B cell (primary cell): ENCODE measurements at regions not wholly inside any gene's neighbourhood (a gene's known extent, or its start where the extent isn't known, plus 50 kb on each side); places are given as distances from the start of the nearest gene placed in this dataset.

Source experiments
- ATAC-seq: fragments of 200-7000 bp; cut with Tn5 transposase; one replicate; pipeline ENCODE4 v1.10.0; 2021; ENCODE audit warnings: low read depth, mild to moderate bottlenecking, moderate number of reproducible peaks, moderate library complexity
- CTCF ChIA-PET: fragments of 350-600 bp; sonication (Branson Sonifier 250); formaldehyde crosslinking; loops from one replicate; lab custom pipeline; 2021; ENCODE audit warnings: antibody characterized with exemption, inconsistent platforms; lab: Charles Lee
- POLR2A ChIA-PET: fragments of 350-600 bp; sonication (Branson Sonifier 250); formaldehyde crosslinking; loops from one replicate; lab custom pipeline; 2021; ENCODE audit warnings: antibody characterized with exemption; lab: Charles Lee
- DNase-seq: peaks from one replicate; pipeline ENCODE4 v3.0.0; 2013
- H2AFZ ChIP-seq: 2 replicates; pipeline ENCODE4 v1.6.1; 2012; ENCODE audit warnings: mild to moderate bottlenecking, low read depth, low read length; ENCODE audit not compliant: insufficient read depth, poor library complexity, severe bottlenecking
- H3K27ac ChIP-seq, 2 donors: 1 replicate in 1 of 2; 2 replicates in 1 of 2; pipeline ENCODE4 v1.5.1; 2012 to 2013; ENCODE audit warnings: low read length in 2 of 2, mild to moderate bottlenecking in 2 of 2, moderate library complexity in 1 of 2
- H3K27me3 ChIP-seq, 4 experiments: fragments of 200-600 bp in 1 of 4; sonication (generic) in 1 of 4; replicated peaks in 1 of 4; 1 replicate in 2 of 4; 2 replicates in 2 of 4; pipeline versions ENCODE4 v1.6.1 to v1.7.0; 2013 to 2016; ENCODE audit warnings: low read length in 3 of 4, mild to moderate bottlenecking in 2 of 4, mixed read lengths in 1 of 4, moderate library complexity in 1 of 4; ENCODE audit not compliant: insufficient read depth in 4 of 4, control insufficient read depth in 3 of 4; ENCODE audit errors: control extremely low read depth in 1 of 4
- H3K36me3 ChIP-seq, 2 experiments: replicated peaks in 1 of 2; 1 replicate in 1 of 2; 2 replicates in 1 of 2; pipeline versions ENCODE4 v1.6.1 to v1.7.1; 2013; ENCODE audit warnings: low read length in 1 of 2; ENCODE audit not compliant: insufficient read depth in 2 of 2, control insufficient read depth in 1 of 2; ENCODE audit errors: control extremely low read depth in 1 of 2, extremely low read depth in 1 of 2
- H3K4me1 ChIP-seq, 2 donors: fragments of 200-600 bp in 1 of 2; sonication (generic) in 1 of 2; 1 replicate in 1 of 2; 2 replicates in 1 of 2; pipeline versions ENCODE4 v1.5.1 to v1.6.1; 2013 to 2017; ENCODE audit warnings: low read length in 2 of 2; ENCODE audit not compliant: control insufficient read depth in 2 of 2, insufficient read depth in 2 of 2
- H3K4me2 ChIP-seq: replicated peaks from 2 replicates; pipeline ENCODE3; 2012; ENCODE audit warnings: mild to moderate bottlenecking, low read depth, low read length; ENCODE audit not compliant: poor library complexity, severe bottlenecking
- H3K4me3 ChIP-seq, 5 experiments: fragments of 200-600 bp in 1 of 5; sonication (generic) in 1 of 5; 1 replicate in 3 of 5; 2 replicates in 2 of 5; pipeline versions ENCODE4 v1.5.1 to v1.7.0; 2011 to 2016; ENCODE audit warnings: low read length in 4 of 5, mild to moderate bottlenecking in 4 of 5, low read depth in 2 of 5, control low read depth in 1 of 5, moderate library complexity in 1 of 5; ENCODE audit not compliant: insufficient read depth in 1 of 5; ENCODE audit errors: control extremely low read depth in 1 of 5, extremely low read depth in 1 of 5
- H3K79me2 ChIP-seq: fragments of 200-600 bp; sonication (generic); one replicate; pipeline ENCODE4 v1.6.0; 2016; ENCODE audit warnings: low read length; ENCODE audit not compliant: control insufficient read depth, insufficient read depth
- H3K9ac ChIP-seq: fragments of 200-600 bp; sonication (generic); 2 replicates; pipeline ENCODE4 v1.6.1; 2017; ENCODE audit warnings: mild to moderate bottlenecking, low read length, moderate library complexity
- H3K9me3 ChIP-seq, 3 donors: one replicate each; pipeline versions ENCODE4 v1.6.1 to v1.7.1; 2013; ENCODE audit warnings: low read length in 2 of 3; ENCODE audit not compliant: control insufficient read depth in 2 of 3, insufficient read depth in 1 of 3; ENCODE audit errors: control extremely low read depth in 1 of 3
- H4K20me1 ChIP-seq: 2 replicates; pipeline ENCODE4 v1.6.0; 2012; ENCODE audit warnings: mild to moderate bottlenecking, low read length; ENCODE audit not compliant: insufficient read depth, control insufficient read depth, poor library complexity, severe bottlenecking
- H3K27ac Mint-ChIP-seq: one replicate; pipeline ENCODE4 v1.8.0; 2021; ENCODE audit warnings: mixed read lengths
- H3K27me3 Mint-ChIP-seq: one replicate; pipeline ENCODE4 v1.8.0; 2021; ENCODE audit warnings: mixed read lengths
- H3K4me1 Mint-ChIP-seq: one replicate; pipeline ENCODE4 v1.8.0; 2021; ENCODE audit warnings: mixed read lengths
- H3K4me3 Mint-ChIP-seq: one replicate; pipeline ENCODE4 v1.8.0; 2021; ENCODE audit warnings: mixed read lengths
- H3K9me3 Mint-ChIP-seq: one replicate; pipeline ENCODE4 v1.8.0; 2022; ENCODE audit warnings: mixed read lengths; ENCODE audit not compliant: insufficient read depth
- EZH2 ChIP-seq: IDR thresholded peaks from 2 replicates; pipeline ENCODE4 v1.6.1; 2012; ENCODE audit warnings: borderline replicate concordance, low read depth, mild to moderate bottlenecking, moderate library complexity, low read length; ENCODE audit not compliant: insufficient read depth, poor library complexity, severe bottlenecking
- WGBS: methylation state at CpG from one replicate; pipeline ENCODE4 v1.1.5; 2013; ENCODE audit warnings: missing lambda C conversion rate; ENCODE audit not compliant: insufficient coverage; 5-methylcytosine and 5-hydroxymethylcytosine counted together
- intact Hi-C: fragments of 100-400 bp; cut with micrococcal nuclease; formaldehyde crosslinking; loops from one replicate; pipeline ENCODE4 v1.10.0; 2022
- TF ChIP-seq, protein P1 (sequence below): fragments of 200-600 bp; IDR thresholded peaks from one replicate; pipeline ENCODE4 v1.8.0; 2022; ENCODE audit warnings: antibody characterized with exemption, mild to moderate bottlenecking

- no peaks in the 10 kb centered on the region for H3K27me3 ChIP-seq
- ATAC-seq (no peak), DNase-seq (no peak)
- H2AFZ ChIP-seq, result no peak overlapping the region
- Mint-ChIP-seq H3K4me1 (no peaks in the 10 kb centered on the region), H3K4me3 (no peak overlapping the region), H3K9me3 (peaks cover 2% of the 10 kb centered on the region), H3K27ac (no peak overlapping the region), H3K27me3 (peaks cover 7% of the 10 kb centered on the region)
- H3K4me1 ChIP-seq, result no peaks in the 10 kb centered on the region
- no peak overlapping the region for H3K4me2 ChIP-seq
- no peak overlapping the region for H3K9ac ChIP-seq
- H4K20me1 ChIP-seq, result no peaks in the 10 kb centered on the region
- H3K27ac ChIP-seq, result no peak overlapping the region
- intact Hi-C loops, result no loop called here
- H3K9me3 ChIP-seq, result peaks cover 0 to 3% (median 0%) of the 10 kb centered on the region in 3 donors
- POLR2A ChIA-PET, result no interaction called here
- CTCF ChIA-PET, result no interaction called here
- no peaks in the 10 kb centered on the region for H3K79me2 ChIP-seq
- H3K4me3 ChIP-seq, result no peak overlapping the region
- TF ChIP-seq, protein P1, sequence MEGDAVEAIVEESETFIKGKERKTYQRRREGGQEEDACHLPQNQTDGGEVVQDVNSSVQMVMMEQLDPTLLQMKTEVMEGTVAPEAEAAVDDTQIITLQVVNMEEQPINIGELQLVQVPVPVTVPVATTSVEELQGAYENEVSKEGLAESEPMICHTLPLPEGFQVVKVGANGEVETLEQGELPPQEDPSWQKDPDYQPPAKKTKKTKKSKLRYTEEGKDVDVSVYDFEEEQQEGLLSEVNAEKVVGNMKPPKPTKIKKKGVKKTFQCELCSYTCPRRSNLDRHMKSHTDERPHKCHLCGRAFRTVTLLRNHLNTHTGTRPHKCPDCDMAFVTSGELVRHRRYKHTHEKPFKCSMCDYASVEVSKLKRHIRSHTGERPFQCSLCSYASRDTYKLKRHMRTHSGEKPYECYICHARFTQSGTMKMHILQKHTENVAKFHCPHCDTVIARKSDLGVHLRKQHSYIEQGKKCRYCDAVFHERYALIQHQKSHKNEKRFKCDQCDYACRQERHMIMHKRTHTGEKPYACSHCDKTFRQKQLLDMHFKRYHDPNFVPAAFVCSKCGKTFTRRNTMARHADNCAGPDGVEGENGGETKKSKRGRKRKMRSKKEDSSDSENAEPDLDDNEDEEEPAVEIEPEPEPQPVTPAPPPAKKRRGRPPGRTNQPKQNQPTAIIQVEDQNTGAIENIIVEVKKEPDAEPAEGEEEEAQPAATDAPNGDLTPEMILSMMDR, result no peak
- TF ChIP-seq EZH2, result no peak
- H3K36me3 ChIP-seq, result no peaks in the 10 kb centered on the region
- WGBS, result no CpG with 5 or more reads among the region's 1 CpG
Observed at GRCh38 chr13:74657765-74658164, 523.6 kb upstream of the KLF12 start.

- DNase-seq (no peak), ATAC-seq (no peak)
- CTCF ChIA-PET, result no interaction called here
- WGBS, result no CpG with 5 or more reads among the region's 1 CpG
- Histone ChIP-seq H3K36me3 (no peaks in the 10 kb centered on the region), H4K20me1 (no peaks in the 10 kb centered on the region), H3K9ac (no peak overlapping the region), H2AFZ (no peak overlapping the region), H3K4me1 (no peaks in the 10 kb centered on the region), H3K4me3 (no peak overlapping the region), H3K27ac (no peak overlapping the region), H3K4me2 (no peak overlapping the region), H3K79me2 (no peaks in the 10 kb centered on the region), H3K9me3 (no peaks in the 10 kb centered on the region), H3K27me3 (no peaks in the 10 kb centered on the region)
- no peak for TF ChIP-seq EZH2
- TF ChIP-seq, protein P1, result no peak
- H3K27me3 Mint-ChIP-seq, result peaks cover 6% of the 10 kb centered on the region
- intact Hi-C loops, result no loop called here
- H3K27ac Mint-ChIP-seq, result no peak overlapping the region
- H3K4me1 Mint-ChIP-seq, result no peaks in the 10 kb centered on the region
- no peak overlapping the region for H3K4me3 Mint-ChIP-seq
- POLR2A ChIA-PET, result no interaction called here
- no peaks in the 10 kb centered on the region for H3K9me3 Mint-ChIP-seq
Observed at GRCh38 chr13:74651121-74651520, 516.9 kb upstream of the KLF12 start.
